ENCODE measurements at regions not wholly inside any gene's neighbourhood (a gene's known extent, or its start where the extent isn't known, plus 50 kb on each side); places are given as distances from the start of the nearest gene placed in this dataset.

DNA sequence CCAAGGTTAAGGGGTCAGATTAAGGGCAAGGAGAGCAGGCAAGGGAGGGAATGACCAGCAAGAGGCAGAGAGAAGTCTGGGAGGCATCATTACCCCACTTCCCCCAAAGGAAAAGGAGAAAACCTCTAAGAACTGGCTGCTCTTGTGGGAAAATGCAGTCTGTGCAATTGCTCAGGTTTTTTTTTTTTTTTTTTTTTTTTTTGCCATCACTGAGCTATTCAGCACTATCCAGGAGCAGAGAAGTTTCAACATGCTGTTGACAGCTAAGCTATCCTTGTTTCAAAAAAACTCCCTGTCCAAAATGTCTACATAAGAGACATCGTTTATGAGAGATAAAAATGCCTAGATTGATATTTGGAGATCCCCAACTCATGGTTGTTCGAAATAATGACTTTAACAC lies 345.4 kb downstream of the TDRD15 start:
- TF ChIP-seq, protein P1, sequence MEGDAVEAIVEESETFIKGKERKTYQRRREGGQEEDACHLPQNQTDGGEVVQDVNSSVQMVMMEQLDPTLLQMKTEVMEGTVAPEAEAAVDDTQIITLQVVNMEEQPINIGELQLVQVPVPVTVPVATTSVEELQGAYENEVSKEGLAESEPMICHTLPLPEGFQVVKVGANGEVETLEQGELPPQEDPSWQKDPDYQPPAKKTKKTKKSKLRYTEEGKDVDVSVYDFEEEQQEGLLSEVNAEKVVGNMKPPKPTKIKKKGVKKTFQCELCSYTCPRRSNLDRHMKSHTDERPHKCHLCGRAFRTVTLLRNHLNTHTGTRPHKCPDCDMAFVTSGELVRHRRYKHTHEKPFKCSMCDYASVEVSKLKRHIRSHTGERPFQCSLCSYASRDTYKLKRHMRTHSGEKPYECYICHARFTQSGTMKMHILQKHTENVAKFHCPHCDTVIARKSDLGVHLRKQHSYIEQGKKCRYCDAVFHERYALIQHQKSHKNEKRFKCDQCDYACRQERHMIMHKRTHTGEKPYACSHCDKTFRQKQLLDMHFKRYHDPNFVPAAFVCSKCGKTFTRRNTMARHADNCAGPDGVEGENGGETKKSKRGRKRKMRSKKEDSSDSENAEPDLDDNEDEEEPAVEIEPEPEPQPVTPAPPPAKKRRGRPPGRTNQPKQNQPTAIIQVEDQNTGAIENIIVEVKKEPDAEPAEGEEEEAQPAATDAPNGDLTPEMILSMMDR (IDR thresholded peaks at IDR 0.05; ENCODE audit: borderline replicate concordance, extremely low read depth, low read length, poor library complexity, severe bottlenecking), result no peak
- no peak for TF ChIP-seq EZH2 (IDR thresholded peaks at IDR 0.05; ENCODE audit: borderline replicate concordance, low read depth, low read length, severe bottlenecking)

Measured in DND-41 (cell line).